Gastroesophageal sphincter (tissue), 4 donors: ENCODE measurements at regions not wholly inside any gene's neighbourhood (a gene's known extent, or its start where the extent isn't known, plus 50 kb on each side); places are given as distances from the start of the nearest gene placed in this dataset.
A peak's percentile ranks its signal among the peaks of the same experiment; 100 is the strongest.

Source experiments
- ATAC-seq: fragments of 150-250 bp; one replicate; pipeline ENCODE4 v1.9.1; 2016; ENCODE audit warnings: mild to moderate bottlenecking, moderate library complexity
- H3K27ac ChIP-seq, 4 donors: fragments of 200-600 bp; sonication (generic) in 3 of 4; 1 replicate in 3 of 4; 2 replicates in 1 of 4; pipeline ENCODE4 v1.5.1; 2016 to 2019
- H3K27me3 ChIP-seq: fragments of 200-600 bp; sonication (generic); one replicate; pipeline ENCODE4 v1.5.1; 2019
- H3K36me3 ChIP-seq, 2 donors: fragments of 200-600 bp; sonication (generic); one replicate each; pipeline ENCODE4 v1.5.1; 2019; ENCODE audit warnings: control low read depth in 1 of 2
- H3K4me1 ChIP-seq, 3 donors: fragments of 200-600 bp; sonication (generic); 1 replicate in 2 of 3; 2 replicates in 1 of 3; pipeline ENCODE4 v1.5.1; 2016 to 2019; ENCODE audit warnings: control low read depth in 2 of 3
- H3K4me3 ChIP-seq, 2 donors: fragments of 200-600 bp; sonication (generic); one replicate each; pipeline ENCODE4 v1.5.1; 2019; ENCODE audit warnings: mild to moderate bottlenecking in 1 of 2, moderate library complexity in 1 of 2
- H3K9me3 ChIP-seq, 3 donors: fragments of 200-600 bp; sonication (generic); one replicate each; pipeline ENCODE4 v1.5.1; 2017 to 2019; ENCODE audit warnings: control low read depth in 2 of 3
- EP300 ChIP-seq: sonication (generic); formaldehyde crosslinking; IDR thresholded peaks from one replicate; pipeline ENCODE4 v1.6.1; 2017; ENCODE audit warnings: antibody characterized with exemption, mild to moderate bottlenecking
- POLR2A ChIP-seq, 2 donors: fragments of 450-650 bp; IDR thresholded peaks; one replicate each; pipeline ENCODE4 v1.6.1; 2017; ENCODE audit warnings: antibody characterized with exemption in 2 of 2, mild to moderate bottlenecking in 2 of 2, moderate library complexity in 1 of 2
- POLR2AphosphoS5 ChIP-seq: sonication (generic); formaldehyde crosslinking; IDR thresholded peaks from one replicate; pipeline ENCODE4 v1.6.1; 2017; ENCODE audit warnings: antibody characterized with exemption
- WGBS, 2 donors: methylation state at CpG; one replicate each; pipeline ENCODE4 v1.1.5; 2018; ENCODE audit warnings: low coverage in 1 of 2; 5-methylcytosine and 5-hydroxymethylcytosine counted together
- TF ChIP-seq, protein P1 (sequence below), 4 experiments: fragments of 200-600 bp in 2 of 4; fragments of 450-650 bp in 2 of 4; sonication (generic) in 1 of 4; IDR thresholded peaks; one replicate each; pipeline ENCODE4 v1.5.1; 2017 to 2019; ENCODE audit warnings: antibody characterized with exemption in 4 of 4, mild to moderate bottlenecking in 2 of 4, moderate library complexity in 2 of 4

DNA sequence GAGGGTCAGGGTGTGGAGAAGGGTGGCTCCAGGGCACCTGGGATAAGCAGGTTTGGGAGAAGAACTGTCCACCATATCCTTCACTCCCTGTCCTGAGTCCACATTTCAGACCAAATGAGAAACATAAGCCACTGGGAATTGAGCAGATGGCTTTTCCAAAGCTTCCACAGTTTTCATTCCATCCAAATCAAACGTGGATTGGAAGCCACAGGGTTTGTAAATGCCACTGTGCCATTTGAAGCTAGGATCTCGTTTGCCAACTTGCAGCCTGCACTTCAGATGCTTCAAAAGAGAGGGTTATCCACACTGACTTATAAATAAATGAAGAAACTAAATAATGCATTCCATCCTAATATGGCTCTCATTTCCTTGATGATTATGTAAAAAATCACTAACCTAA, 81.5 kb downstream of the UQCRFS1 start:
- H3K27ac ChIP-seq, result no peak overlapping the region
- H3K4me3 ChIP-seq, result no peak overlapping the region
- no peaks in the 10 kb centered on the region for H3K4me1 ChIP-seq
- no peak for TF ChIP-seq EP300
- TF ChIP-seq, protein P1, sequence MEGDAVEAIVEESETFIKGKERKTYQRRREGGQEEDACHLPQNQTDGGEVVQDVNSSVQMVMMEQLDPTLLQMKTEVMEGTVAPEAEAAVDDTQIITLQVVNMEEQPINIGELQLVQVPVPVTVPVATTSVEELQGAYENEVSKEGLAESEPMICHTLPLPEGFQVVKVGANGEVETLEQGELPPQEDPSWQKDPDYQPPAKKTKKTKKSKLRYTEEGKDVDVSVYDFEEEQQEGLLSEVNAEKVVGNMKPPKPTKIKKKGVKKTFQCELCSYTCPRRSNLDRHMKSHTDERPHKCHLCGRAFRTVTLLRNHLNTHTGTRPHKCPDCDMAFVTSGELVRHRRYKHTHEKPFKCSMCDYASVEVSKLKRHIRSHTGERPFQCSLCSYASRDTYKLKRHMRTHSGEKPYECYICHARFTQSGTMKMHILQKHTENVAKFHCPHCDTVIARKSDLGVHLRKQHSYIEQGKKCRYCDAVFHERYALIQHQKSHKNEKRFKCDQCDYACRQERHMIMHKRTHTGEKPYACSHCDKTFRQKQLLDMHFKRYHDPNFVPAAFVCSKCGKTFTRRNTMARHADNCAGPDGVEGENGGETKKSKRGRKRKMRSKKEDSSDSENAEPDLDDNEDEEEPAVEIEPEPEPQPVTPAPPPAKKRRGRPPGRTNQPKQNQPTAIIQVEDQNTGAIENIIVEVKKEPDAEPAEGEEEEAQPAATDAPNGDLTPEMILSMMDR (IDR thresholded peaks at IDR 0.05), result no peak
- no peak for TF ChIP-seq POLR2AphosphoS5
- no peak for TF ChIP-seq POLR2A (IDR thresholded peaks at IDR 0.05)
- no peaks in the 10 kb centered on the region for H3K36me3 ChIP-seq
- peaks cover 28% of the 10 kb centered on the region for H3K27me3 ChIP-seq
- ATAC-seq, result no peak
- 31 to 50% methylated on average over 2 of the region's 2 CpGs for WGBS, 2 donors
- H3K9me3 ChIP-seq, result peaks cover 0 to 23% (median 0%) of the 10 kb centered on the region in 3 donors

DNA sequence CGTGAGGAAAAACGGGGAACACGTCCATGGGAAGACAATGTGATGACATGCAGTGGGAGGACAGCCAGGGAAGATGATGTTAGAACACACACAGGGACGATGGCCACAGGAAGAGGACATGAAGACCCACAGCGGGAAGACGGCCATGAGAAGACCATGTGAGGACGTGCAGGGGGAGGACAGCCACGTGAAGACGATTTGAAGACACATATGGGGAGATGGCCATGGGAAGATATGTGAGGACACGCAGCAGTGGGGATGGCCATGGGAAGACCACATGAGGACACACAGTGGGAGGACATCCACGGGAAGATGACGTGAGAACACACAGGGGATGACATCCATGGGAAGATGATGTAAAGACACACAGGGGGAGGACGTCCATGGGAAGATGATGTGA, 83.8 kb downstream of the UQCRFS1 start:
- H3K27ac ChIP-seq, result no peak overlapping the region
- 76 to 85% methylated on average over 13 of the region's 13 CpGs for WGBS, 2 donors
- H3K9me3 ChIP-seq, result peaks cover 0 to 16% (median 0%) of the 10 kb centered on the region in 3 donors
- peaks cover 39% of the 10 kb centered on the region for H3K27me3 ChIP-seq
- TF ChIP-seq, protein P1 (IDR thresholded peaks at IDR 0.05), result no peak
- TF ChIP-seq POLR2AphosphoS5 (no peak), POLR2A (IDR thresholded peaks at IDR 0.05) (no peak), EP300 (no peak)
- no peak for ATAC-seq
- H3K36me3 ChIP-seq, result no peaks in the 10 kb centered on the region
- no peaks in the 10 kb centered on the region for H3K4me1 ChIP-seq
- H3K4me3 ChIP-seq, result no peak overlapping the region

DNA sequence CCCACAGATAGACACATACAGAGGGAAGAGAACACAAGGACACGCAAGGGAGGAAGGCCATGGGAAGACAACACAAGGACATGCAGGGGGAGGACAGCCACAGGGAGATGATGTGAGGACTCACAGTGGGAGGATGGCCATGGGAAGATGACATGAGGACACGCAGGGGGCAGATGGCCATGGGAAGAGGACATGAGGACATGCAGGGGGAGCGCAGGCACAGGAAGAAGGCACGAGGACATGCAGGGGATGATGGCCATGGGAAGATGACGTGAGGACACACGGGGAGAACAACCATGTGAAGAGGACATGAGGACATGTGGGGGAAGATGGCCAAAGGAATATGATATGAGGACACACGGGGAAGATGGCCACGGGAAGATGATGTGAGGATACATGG, 84.7 kb downstream of the UQCRFS1 start:
- 78 to 98% methylated on average over 6 to 7 of the region's 8 CpGs for WGBS, 2 donors
- ATAC-seq, result no peak
- no peaks in the 10 kb centered on the region for H3K36me3 ChIP-seq
- TF ChIP-seq POLR2A (IDR thresholded peaks at IDR 0.05) (no peak), POLR2AphosphoS5 (no peak), EP300 (no peak)
- TF ChIP-seq, protein P1 (IDR thresholded peaks at IDR 0.05), result no peak
- no peak overlapping the region for H3K4me3 ChIP-seq
- no peak overlapping the region for H3K27ac ChIP-seq
- no peaks in the 10 kb centered on the region for H3K4me1 ChIP-seq
- peaks cover 39% of the 10 kb centered on the region for H3K27me3 ChIP-seq
- H3K9me3 ChIP-seq, result peaks cover 0 to 14% (median 0%) of the 10 kb centered on the region in 3 donors

DNA sequence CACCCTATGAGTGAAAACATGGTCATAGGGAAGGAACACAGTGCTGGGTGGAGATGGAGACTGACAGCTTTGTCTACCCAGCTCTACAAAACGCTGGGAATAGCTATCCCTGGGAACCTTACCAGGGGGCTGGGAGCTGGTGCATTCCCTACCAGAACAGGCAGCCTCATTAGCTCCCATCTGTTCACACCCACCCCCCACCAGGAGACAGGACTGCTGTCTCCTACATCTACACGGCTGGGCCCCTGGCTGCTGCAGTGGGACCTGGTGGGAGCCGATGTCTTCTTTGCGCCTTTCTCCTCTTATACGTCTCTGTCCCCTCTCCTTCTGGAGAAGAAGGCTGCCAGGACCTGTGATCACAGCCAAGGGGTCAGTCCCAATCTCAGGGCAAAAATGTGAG, 90.8 kb downstream of the UQCRFS1 start:
- Histone ChIP-seq H3K36me3 (no peaks in the 10 kb centered on the region), H3K9me3 (no peaks in the 10 kb centered on the region), H3K27me3 (peaks cover 17% of the 10 kb centered on the region), H3K4me3 (no peak overlapping the region), H3K27ac (no peak overlapping the region), H3K4me1 (no peaks in the 10 kb centered on the region)
- no peak for ATAC-seq
- TF ChIP-seq POLR2AphosphoS5, result no peak
- WGBS, 2 donors, result 89% methylated on average over 5 of the region's 5 CpGs; no CpG with 5 or more reads in 1 of the 2 donors

DNA sequence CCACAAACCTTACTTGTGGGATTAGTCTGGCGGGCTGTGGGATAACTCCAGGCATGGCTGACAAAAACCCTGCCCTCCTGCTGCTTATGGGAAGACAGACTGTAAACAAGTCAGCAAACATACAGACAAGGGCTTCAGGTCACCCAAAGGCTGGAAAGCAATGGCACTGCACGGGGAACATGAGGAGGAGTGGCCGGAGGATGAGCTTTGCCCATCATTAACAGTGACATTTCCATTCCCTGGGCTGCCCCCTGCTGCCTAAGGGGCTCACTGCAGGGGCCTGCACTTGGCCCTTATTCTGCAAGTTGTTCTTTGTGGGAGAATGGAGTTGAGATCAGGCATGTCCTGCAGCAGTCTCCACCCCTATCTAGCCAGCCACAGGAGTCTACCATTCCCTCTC, 91.3 kb downstream of the UQCRFS1 start:
- ATAC-seq, result no peak
- H3K27me3 ChIP-seq, result peaks cover 13% of the 10 kb centered on the region
- H3K4me3 ChIP-seq, result no peak overlapping the region
- TF ChIP-seq EP300, result no peak
- TF ChIP-seq, protein P1 (IDR thresholded peaks at IDR 0.05), result peak in 3 of 4 experiments; percentile 16 to 42 (median 25)
- no peak for TF ChIP-seq POLR2A (IDR thresholded peaks at IDR 0.05)
- no peak for TF ChIP-seq POLR2AphosphoS5
- no peaks in the 10 kb centered on the region for H3K9me3 ChIP-seq
- no peaks in the 10 kb centered on the region for H3K4me1 ChIP-seq
- WGBS, 2 donors, result 33 to 40% methylated on average over 3 of the region's 3 CpGs
- H3K27ac ChIP-seq, result no peak overlapping the region
- no peaks in the 10 kb centered on the region for H3K36me3 ChIP-seq
